GM18870 (cell line): ENCODE measurements at regions not wholly inside any gene's neighbourhood (a gene's known extent, or its start where the extent isn't known, plus 50 kb on each side); places are given as distances from the start of the nearest gene placed in this dataset.
"Not testable (repeated sequence)": the region's sequence is repeated elsewhere in the genome, so short reads cannot be mapped to it uniquely, and the experiment has no call there.

Source experiments
- ATAC-seq: cut with Tn5 transposase; IDR thresholded peaks from one replicate; pipeline ENCODE4 v1.9.1; 2021; ENCODE audit warnings: moderate library complexity; ENCODE audit not compliant: unreplicated experiment

GRCh38 chr7:36057323-36057722, 95.7 kb upstream of the EEPD1 start:
- no peak for ATAC-seq

GRCh38 chr7:36058020-36058592, 94.9 kb upstream of the EEPD1 start:
- no peak for ATAC-seq

GRCh38 chr7:36060388-36060787, 92.7 kb upstream of the EEPD1 start:
- ATAC-seq = not testable (repeated sequence)

- ATAC-seq = no peak
Observed at GRCh38 chr7:36062154-36062815, 90.8 kb upstream of the EEPD1 start.

- no peak for ATAC-seq
Observed at GRCh38 chr7:36064676-36065075, 88.4 kb upstream of the EEPD1 start.

- ATAC-seq = not testable (repeated sequence)
Observed at GRCh38 chr7:36065563-36066342, 87.3 kb upstream of the EEPD1 start.

GRCh38 chr7:36066343-36066664, 86.8 kb upstream of the EEPD1 start:
- ATAC-seq = no peak

GRCh38 chr7:36070230-36070629, 82.8 kb upstream of the EEPD1 start:
- no peak for ATAC-seq

- no peak for ATAC-seq
Observed at GRCh38 chr7:36071605-36072004, 81.4 kb upstream of the EEPD1 start.

- ATAC-seq = no peak
Observed at GRCh38 chr7:36072620-36073019, 80.4 kb upstream of the EEPD1 start.

GRCh38 chr7:36075561-36075960, 77.5 kb upstream of the EEPD1 start:
- no peak for ATAC-seq

- ATAC-seq = no peak
Observed at GRCh38 chr7:36076074-36076473, 77.0 kb upstream of the EEPD1 start.

- ATAC-seq = no peak
Observed at GRCh38 chr7:36078816-36079360, 74.2 kb upstream of the EEPD1 start.

GRCh38 chr7:36079446-36080025, 73.5 kb upstream of the EEPD1 start:
- ATAC-seq = no peak

- no peak for ATAC-seq
Observed at GRCh38 chr7:36080843-36081242, 72.2 kb upstream of the EEPD1 start.

- ATAC-seq = no peak
Observed at GRCh38 chr7:36082216-36082615, 70.8 kb upstream of the EEPD1 start.

GRCh38 chr7:36082910-36083309, 70.1 kb upstream of the EEPD1 start:
- ATAC-seq = no peak

- no peak for ATAC-seq
Observed at GRCh38 chr7:36083626-36084380, 69.3 kb upstream of the EEPD1 start.

- no peak for ATAC-seq
Observed at GRCh38 chr7:36084485-36085091, 68.5 kb upstream of the EEPD1 start.

- ATAC-seq = no peak
Observed at GRCh38 chr7:36085096-36085495, 68.0 kb upstream of the EEPD1 start.

GRCh38 chr7:36086571-36086970, 66.5 kb upstream of the EEPD1 start:
- ATAC-seq = no peak
